K562 (cell line): ENCODE measurements at regions not wholly inside any gene's neighbourhood (a gene's known extent, or its start where the extent isn't known, plus 50 kb on each side); places are given as distances from the start of the nearest gene placed in this dataset.

Experiments
- ESRRB ChIP-seq: fragments of 250-450 bp; sonication (Bioruptor Pico); IDR thresholded peaks from 2 replicates; pipeline ENCODE4 v1.5.0; 2020; ENCODE audit warnings: mild to moderate bottlenecking, moderate library complexity, borderline replicate concordance
- JUN ChIP-seq, 2 experiments: sonication (generic) in 1 of 2; formaldehyde crosslinking in 1 of 2; IDR thresholded peaks; 2 replicates each; pipeline versions ENCODE4 v1.6.1 to v1.8.0; 2012 to 2022; ENCODE audit warnings: borderline replicate concordance in 2 of 2, mild to moderate bottlenecking in 2 of 2, improper control_type of control experiment in 1 of 2, low read depth in 1 of 2, low read length in 1 of 2, missing genetic modification reagents in 1 of 2
- PCBP1 ChIP-seq: fragments of 200-400 bp; formaldehyde crosslinking; IDR thresholded peaks from 2 replicates; pipeline ENCODE4 v1.6.1; 2018; ENCODE audit warnings: mild to moderate bottlenecking, low read depth, low read length; ENCODE audit not compliant: poor library complexity, severe bottlenecking
- POLR2H ChIP-seq: IDR thresholded peaks from 2 replicates; pipeline ENCODE4 v1.6.1; 2016; ENCODE audit warnings: missing genetic modification characterization, low read depth, mild to moderate bottlenecking, control low read depth, missing compliant biosample characterization, moderate library complexity
- TF ChIP-seq, protein P1 (sequence below), 2 experiments: fragments of 150-350 bp in 1 of 2; IDR thresholded peaks; 2 replicates each; pipeline ENCODE4 v1.6.1; 2012 to 2016; ENCODE audit warnings: low read depth in 2 of 2, low read length in 2 of 2, mild to moderate bottlenecking in 1 of 2, moderate library complexity in 1 of 2

DNA sequence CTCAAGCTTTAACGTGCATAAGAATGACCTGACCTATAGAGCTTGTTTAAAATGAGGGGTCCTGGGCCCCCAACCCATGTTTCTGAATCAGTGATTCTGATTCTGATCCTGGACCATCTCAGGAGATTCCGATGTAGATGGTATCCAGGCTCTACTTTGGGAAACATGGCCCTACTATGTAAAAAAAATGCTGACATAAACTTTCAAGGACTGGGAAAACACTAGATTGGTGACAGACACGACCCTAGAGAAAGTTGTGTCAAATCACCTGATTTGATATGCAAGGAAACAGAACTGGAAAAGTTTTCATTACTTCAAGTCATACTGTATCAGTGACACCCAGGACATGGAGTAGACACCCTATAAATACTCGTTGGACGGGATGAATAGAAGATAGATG is 328.5 kb downstream of the HNRNPD start:
- TF ChIP-seq, protein P1, sequence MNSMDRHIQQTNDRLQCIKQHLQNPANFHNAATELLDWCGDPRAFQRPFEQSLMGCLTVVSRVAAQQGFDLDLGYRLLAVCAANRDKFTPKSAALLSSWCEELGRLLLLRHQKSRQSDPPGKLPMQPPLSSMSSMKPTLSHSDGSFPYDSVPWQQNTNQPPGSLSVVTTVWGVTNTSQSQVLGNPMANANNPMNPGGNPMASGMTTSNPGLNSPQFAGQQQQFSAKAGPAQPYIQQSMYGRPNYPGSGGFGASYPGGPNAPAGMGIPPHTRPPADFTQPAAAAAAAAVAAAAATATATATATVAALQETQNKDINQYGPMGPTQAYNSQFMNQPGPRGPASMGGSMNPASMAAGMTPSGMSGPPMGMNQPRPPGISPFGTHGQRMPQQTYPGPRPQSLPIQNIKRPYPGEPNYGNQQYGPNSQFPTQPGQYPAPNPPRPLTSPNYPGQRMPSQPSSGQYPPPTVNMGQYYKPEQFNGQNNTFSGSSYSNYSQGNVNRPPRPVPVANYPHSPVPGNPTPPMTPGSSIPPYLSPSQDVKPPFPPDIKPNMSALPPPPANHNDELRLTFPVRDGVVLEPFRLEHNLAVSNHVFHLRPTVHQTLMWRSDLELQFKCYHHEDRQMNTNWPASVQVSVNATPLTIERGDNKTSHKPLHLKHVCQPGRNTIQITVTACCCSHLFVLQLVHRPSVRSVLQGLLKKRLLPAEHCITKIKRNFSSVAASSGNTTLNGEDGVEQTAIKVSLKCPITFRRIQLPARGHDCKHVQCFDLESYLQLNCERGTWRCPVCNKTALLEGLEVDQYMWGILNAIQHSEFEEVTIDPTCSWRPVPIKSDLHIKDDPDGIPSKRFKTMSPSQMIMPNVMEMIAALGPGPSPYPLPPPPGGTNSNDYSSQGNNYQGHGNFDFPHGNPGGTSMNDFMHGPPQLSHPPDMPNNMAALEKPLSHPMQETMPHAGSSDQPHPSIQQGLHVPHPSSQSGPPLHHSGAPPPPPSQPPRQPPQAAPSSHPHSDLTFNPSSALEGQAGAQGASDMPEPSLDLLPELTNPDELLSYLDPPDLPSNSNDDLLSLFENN (IDR thresholded peaks at IDR 0.05; ENCODE audit: low read depth in 2 of 2, low read length in 2 of 2): no peak
- TF ChIP-seq ESRRB (CRISPR knock-in tag) (no peak), POLR2H (tag) (no peak), PCBP1 (no peak), JUN (IDR thresholded peaks at IDR 0.05; ENCODE audit: borderline replicate concordance, low read depth, low read length) (no peak), JUN (CRISPR knock-in tag; IDR thresholded peaks at IDR 0.05; ENCODE audit: borderline replicate concordance) (no peak)
